ENCODE measurements at regions not wholly inside any gene's neighbourhood (a gene's known extent, or its start where the extent isn't known, plus 50 kb on each side); places are given as distances from the start of the nearest gene placed in this dataset.

- no peak overlapping the region for H3K27ac ChIP-seq
- peaks cover 0 to 3% (median 0%) of the 10 kb centered on the region in 4 donors for H3K9me3 ChIP-seq
- no peaks in the 10 kb centered on the region for H3K27me3 ChIP-seq
- no peaks in the 10 kb centered on the region for H3K36me3 ChIP-seq
- TF ChIP-seq CTCF (IDR thresholded peaks at IDR 0.05) (no peak), POLR2A (IDR thresholded peaks at IDR 0.05) (no peak)
- no peak overlapping the region for H3K4me3 ChIP-seq
- no peak for DNase-seq
- no peaks in the 10 kb centered on the region for H3K4me1 ChIP-seq
Measured at GRCh38 chr1:229710746-229711145, 84.7 kb downstream of the URB2 start.

- Histone ChIP-seq H3K36me3 (no peaks in the 10 kb centered on the region), H3K27me3 (no peaks in the 10 kb centered on the region), H3K9me3 (no peaks in the 10 kb centered on the region), H3K4me3 (no peak overlapping the region), H3K4me1 (no peaks in the 10 kb centered on the region), H3K27ac (no peak overlapping the region)
- TF ChIP-seq POLR2A (IDR thresholded peaks at IDR 0.05) = no peak
- TF ChIP-seq CTCF (IDR thresholded peaks at IDR 0.05) = no peak
- DNase-seq = no peak
Measured at GRCh38 chr1:229714306-229714705, 88.3 kb downstream of the URB2 start.

GRCh38 chr1:229714964-229715603 is 89.0 kb downstream of the URB2 start:
- H3K27ac ChIP-seq = no peak overlapping the region
- peak in 2 of 3 donors; percentile 38 to 76 for DNase-seq
- no peaks in the 10 kb centered on the region for H3K4me1 ChIP-seq
- H3K9me3 ChIP-seq = no peaks in the 10 kb centered on the region
- no peak overlapping the region for H3K4me3 ChIP-seq
- H3K27me3 ChIP-seq = no peaks in the 10 kb centered on the region
- no peak for TF ChIP-seq POLR2A (IDR thresholded peaks at IDR 0.05)
- peak in 4 of 6 experiments; percentile 46 to 52 (median 50) for TF ChIP-seq CTCF (IDR thresholded peaks at IDR 0.05)
- no peaks in the 10 kb centered on the region for H3K36me3 ChIP-seq

GRCh38 chr1:229716069-229716468 is 90.0 kb downstream of the URB2 start:
- DNase-seq = no peak
- Histone ChIP-seq H3K27me3 (no peaks in the 10 kb centered on the region), H3K9me3 (no peaks in the 10 kb centered on the region), H3K27ac (no peak overlapping the region), H3K36me3 (no peaks in the 10 kb centered on the region), H3K4me1 (no peaks in the 10 kb centered on the region), H3K4me3 (no peak overlapping the region)
- TF ChIP-seq POLR2A (IDR thresholded peaks at IDR 0.05) (no peak), CTCF (IDR thresholded peaks at IDR 0.05) (no peak)

GRCh38 chr1:229716704-229717103 is 90.7 kb downstream of the URB2 start:
- TF ChIP-seq CTCF (IDR thresholded peaks at IDR 0.05) (no peak), POLR2A (IDR thresholded peaks at IDR 0.05) (no peak)

More at GRCh38 chr1:229716704-229717103, 90.7 kb downstream of the URB2 start:
- Histone ChIP-seq H3K27ac (no peak overlapping the region), H3K4me3 (no peak overlapping the region), H3K9me3 (no peaks in the 10 kb centered on the region), H3K36me3 (no peaks in the 10 kb centered on the region), H3K27me3 (no peaks in the 10 kb centered on the region), H3K4me1 (no peaks in the 10 kb centered on the region)
- no peak for DNase-seq

Data from Peyer's patch (tissue), 4 donors.